ENCODE measurements at regions not wholly inside any gene's neighbourhood (a gene's known extent, or its start where the extent isn't known, plus 50 kb on each side); places are given as distances from the start of the nearest gene placed in this dataset.

GRCh38 chr2:138084206-138084605 lies 119.9 kb downstream of the HNMT start:
- TF ChIP-seq POLR2AphosphoS5 (IDR thresholded peaks at IDR 0.05; ENCODE audit: insufficient read depth, low read depth, low read length) (no peak), MYC (IDR thresholded peaks at IDR 0.05; ENCODE audit: low read depth, low read length) (no peak), GATA2 (IDR thresholded peaks at IDR 0.05; ENCODE audit: insufficient read depth, insufficient read length, low read depth, low read length) (no peak), CTCF (IDR thresholded peaks at IDR 0.05; ENCODE audit: extremely low read depth in 1 of 2, insufficient read depth in 1 of 2, low read depth in 1 of 2, low read length in 2 of 2) (no peak), POLR2A (IDR thresholded peaks at IDR 0.05; ENCODE audit: low read depth, low read length) (no peak), JUN (IDR thresholded peaks at IDR 0.05; ENCODE audit: borderline replicate concordance, insufficient read depth, insufficient read length, low read depth) (no peak), MAX (IDR thresholded peaks at IDR 0.05; ENCODE audit: insufficient read depth, insufficient read length) (no peak), FOS (IDR thresholded peaks at IDR 0.05; ENCODE audit: borderline replicate concordance, insufficient read depth, low read length) (no peak), EZH2 (IDR thresholded peaks at IDR 0.05; ENCODE audit: borderline replicate concordance, low read depth, low read length, severe bottlenecking) (no peak)
- BruUV-seq (replicated peaks) = no TSS peak
- no peaks in the 10 kb centered on the region for H3K9me1 ChIP-seq (replicated peaks; ENCODE audit: control insufficient read depth, extremely low read depth, insufficient read depth, low read length)
- H3K4me1 ChIP-seq (ENCODE audit: control insufficient read depth, extremely low read depth, insufficient read depth, low read length) = no peaks in the 10 kb centered on the region
- H3K27me3 ChIP-seq (ENCODE audit: control insufficient read depth in 2 of 2, insufficient read depth in 2 of 2, low read length in 2 of 2) = no peaks in the 10 kb centered on the region
- no peaks in the 10 kb centered on the region for H3K36me3 ChIP-seq (ENCODE audit: control insufficient read depth in 2 of 2, extremely low read depth in 1 of 2, insufficient read depth in 2 of 2, low read length in 2 of 2)
- CTCF ChIA-PET = no interaction called here
- no peak overlapping the region for H3K4me2 ChIP-seq (ENCODE audit: insufficient read depth, low read length)
- DNase-seq (ENCODE audit: low read depth, low spot score) = no peak
- H3K79me2 ChIP-seq (ENCODE audit: control insufficient read depth, insufficient read depth, low read length) = no peaks in the 10 kb centered on the region
- no peak overlapping the region for H3K4me3 ChIP-seq (replicated peaks in 1 of 3; ENCODE audit: insufficient read depth in 1 of 3, low read depth in 1 of 3, low read length in 3 of 3)
- dilution Hi-C loops (cut with MboI; ENCODE audit: extremely low pct_ligation_motif_present, low sequenced_read_pairs) = no loop called here
- H2AFZ ChIP-seq (ENCODE audit: low read depth, low read length) = no peak overlapping the region
- intact Hi-C loops (cut with micrococcal nuclease) = no loop called here
- no peak for FAIRE-seq
- H4K20me1 ChIP-seq (replicated peaks; ENCODE audit: control insufficient read depth, extremely low read depth, insufficient read depth, low read length) = no peaks in the 10 kb centered on the region
- POLR2A ChIA-PET = no interaction called here
- no peak overlapping the region for H3K27ac ChIP-seq (ENCODE audit: insufficient read depth, low read depth, low read length)
- H3K9ac ChIP-seq (replicated peaks; ENCODE audit: extremely low read depth, insufficient read depth, low read length) = no peak overlapping the region
- H3K9me3 ChIP-seq (replicated peaks; ENCODE audit: control insufficient read depth, insufficient read depth, low read length) = no peaks in the 10 kb centered on the region

All from endothelial cell of umbilical vein (primary cell).